EL (cell line): ENCODE measurements at regions not wholly inside any gene's neighbourhood (a gene's known extent, or its start where the extent isn't known, plus 50 kb on each side); places are given as distances from the start of the nearest gene placed in this dataset.
"Not testable (repeated sequence)": the region's sequence is repeated elsewhere in the genome, so short reads cannot be mapped to it uniquely, and the experiment has no call there.

Experiments used
- DNase-seq: peaks from one replicate; pipeline ENCODE4 v3.0.0-alpha.2; 2016

GRCh38 chr7:69076566-69076965, 521.7 kb upstream of the AUTS2 start:
- DNase-seq: no peak

GRCh38 chr7:69078997-69079769, 519.1 kb upstream of the AUTS2 start:
- no peak for DNase-seq

GRCh38 chr7:69087281-69087680, 511.0 kb upstream of the AUTS2 start:
- not testable (repeated sequence) for DNase-seq

- DNase-seq: no peak
Measured at GRCh38 chr7:69088185-69088584, 510.1 kb upstream of the AUTS2 start.

GRCh38 chr7:69090936-69091335, 507.3 kb upstream of the AUTS2 start:
- no peak for DNase-seq

GRCh38 chr7:69091521-69091920, 506.8 kb upstream of the AUTS2 start:
- no peak for DNase-seq

GRCh38 chr7:69095127-69095526, 503.1 kb upstream of the AUTS2 start:
- DNase-seq: no peak

- DNase-seq: no peak
Measured at GRCh38 chr7:69095649-69096048, 502.6 kb upstream of the AUTS2 start.

- DNase-seq: no peak
Measured at GRCh38 chr7:69104023-69104422, 494.3 kb upstream of the AUTS2 start.

- no peak for DNase-seq
Measured at GRCh38 chr7:69105092-69105491, 493.2 kb upstream of the AUTS2 start.

- DNase-seq: no peak
Measured at GRCh38 chr7:69105981-69106380, 492.3 kb upstream of the AUTS2 start.

GRCh38 chr7:69106449-69106848, 491.8 kb upstream of the AUTS2 start:
- DNase-seq: not testable (repeated sequence)

GRCh38 chr7:69106946-69107345, 491.3 kb upstream of the AUTS2 start:
- not testable (repeated sequence) for DNase-seq

GRCh38 chr7:69108097-69108496, 490.2 kb upstream of the AUTS2 start:
- no peak for DNase-seq

- no peak for DNase-seq
Measured at GRCh38 chr7:69109246-69109645, 489.0 kb upstream of the AUTS2 start.

GRCh38 chr7:69109879-69110278, 488.4 kb upstream of the AUTS2 start:
- no peak for DNase-seq

GRCh38 chr7:69110450-69111050, 487.7 kb upstream of the AUTS2 start:
- no peak for DNase-seq

GRCh38 chr7:69114374-69114773, 483.9 kb upstream of the AUTS2 start:
- no peak for DNase-seq

GRCh38 chr7:69115788-69116187, 482.5 kb upstream of the AUTS2 start:
- no peak for DNase-seq

- DNase-seq: not testable (repeated sequence)
Measured at GRCh38 chr7:69116196-69116595, 482.1 kb upstream of the AUTS2 start.

GRCh38 chr7:69122953-69123352, 475.3 kb upstream of the AUTS2 start:
- DNase-seq: no peak

GRCh38 chr7:69126896-69127479, 471.3 kb upstream of the AUTS2 start:
- no peak for DNase-seq

- DNase-seq: no peak
Measured at GRCh38 chr7:69129524-69129923, 468.8 kb upstream of the AUTS2 start.

- DNase-seq: no peak
Measured at GRCh38 chr7:69129951-69130350, 468.3 kb upstream of the AUTS2 start.
